NCI-H2081 treated with DMSO at 0.1 percent for 48 hours (cell line): ENCODE measurements at regions not wholly inside any gene's neighbourhood (a gene's known extent, or its start where the extent isn't known, plus 50 kb on each side); places are given as distances from the start of the nearest gene placed in this dataset.
A peak's percentile ranks its signal among the peaks of the same experiment; 100 is the strongest.

ENCODE experiments used
- DNase-seq: peaks from one replicate; lab custom pipeline; 2025; lab: John Stamatoyannopoulos, UW

DNA sequence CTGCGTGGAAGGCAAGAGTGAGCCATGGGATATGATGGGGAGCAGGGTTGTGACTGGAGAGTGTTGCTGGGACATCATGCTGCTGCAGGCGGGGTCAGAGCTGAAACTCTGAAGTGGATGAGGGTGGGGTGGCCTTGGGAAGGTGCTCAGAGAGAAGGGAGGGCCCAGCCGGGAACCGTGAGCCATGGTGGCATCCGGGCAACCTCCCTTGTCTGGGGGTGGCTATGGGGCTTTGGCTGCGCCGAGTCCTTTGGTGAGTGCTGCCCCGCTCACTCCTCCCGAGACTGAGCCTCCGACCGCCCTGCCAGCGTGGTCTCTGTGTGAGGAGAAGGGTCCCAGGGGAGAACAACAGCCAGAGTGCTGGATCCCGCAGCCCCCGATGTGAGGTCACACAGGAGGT, 632.0 kb downstream of the BRD1 start:
- DNase-seq: no peak

DNA sequence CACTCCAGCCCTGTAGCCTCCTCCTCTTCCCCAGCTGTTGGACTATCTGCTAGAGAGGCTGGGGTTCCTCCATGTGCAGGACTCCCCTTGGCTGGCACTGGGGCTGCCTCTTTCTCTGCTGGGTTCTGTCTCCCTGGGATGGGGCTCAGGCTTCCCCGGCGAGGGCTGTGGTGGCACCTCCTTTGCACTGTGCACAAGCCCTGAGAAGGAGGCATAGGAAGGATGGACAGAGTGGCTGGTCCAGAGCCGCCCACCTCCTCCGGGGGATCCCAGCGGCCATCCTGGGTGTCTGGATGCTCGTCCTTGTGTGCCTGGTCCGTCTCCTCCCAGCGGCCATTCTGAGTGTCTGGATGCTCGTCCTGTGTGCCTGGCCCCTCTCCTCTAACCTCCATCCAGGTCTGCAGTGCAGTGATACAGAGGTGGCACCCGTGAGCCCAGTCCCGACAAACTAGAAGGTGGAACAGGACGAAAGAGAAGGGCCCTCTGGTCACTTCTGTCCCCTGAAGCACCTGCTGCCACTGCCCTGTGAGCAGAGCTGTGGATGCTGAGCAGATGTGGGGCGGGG, 633.7 kb downstream of the BRD1 start:
- no peak for DNase-seq

DNA sequence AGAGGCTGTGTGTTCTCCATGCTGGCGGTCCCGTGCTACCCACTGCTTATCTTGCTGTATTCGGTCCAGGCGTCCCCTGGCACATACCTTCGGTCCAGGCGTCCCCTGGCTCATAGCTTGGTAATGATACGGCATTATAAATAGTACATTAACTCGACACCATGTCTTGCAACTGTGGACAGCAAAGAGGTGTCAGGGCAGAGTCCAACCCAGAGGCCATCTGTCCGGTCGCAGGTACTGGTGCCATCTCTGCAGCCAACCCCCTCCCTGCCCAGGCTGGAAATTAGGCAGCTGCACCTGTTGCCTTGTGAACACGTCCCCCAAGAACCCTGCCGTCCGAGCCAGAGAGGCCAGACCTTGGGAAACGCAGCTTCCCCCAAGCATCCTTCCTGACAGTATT, 634.3 kb downstream of the BRD1 start:
- no peak for DNase-seq

DNA sequence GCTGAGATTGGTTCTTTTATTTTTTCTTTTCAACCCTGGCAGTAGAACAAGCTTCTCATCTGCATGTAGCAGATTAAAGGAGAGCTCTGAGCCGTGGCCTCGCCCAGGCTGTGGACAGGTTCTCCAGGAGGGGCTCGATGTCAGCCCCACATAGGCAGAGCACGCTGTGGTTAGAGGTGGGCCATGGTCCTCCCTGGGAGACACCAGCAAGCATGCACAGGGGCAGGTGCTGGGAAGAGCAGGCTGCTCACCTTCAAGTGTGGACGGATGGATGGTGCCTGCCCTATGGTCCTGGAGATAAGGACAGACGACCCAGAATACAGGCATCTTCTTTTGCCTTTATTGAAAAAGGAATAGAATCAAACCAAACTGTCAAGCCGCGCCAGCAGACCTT, 634.8 kb downstream of the BRD1 start:
- DNase-seq: no peak

DNA sequence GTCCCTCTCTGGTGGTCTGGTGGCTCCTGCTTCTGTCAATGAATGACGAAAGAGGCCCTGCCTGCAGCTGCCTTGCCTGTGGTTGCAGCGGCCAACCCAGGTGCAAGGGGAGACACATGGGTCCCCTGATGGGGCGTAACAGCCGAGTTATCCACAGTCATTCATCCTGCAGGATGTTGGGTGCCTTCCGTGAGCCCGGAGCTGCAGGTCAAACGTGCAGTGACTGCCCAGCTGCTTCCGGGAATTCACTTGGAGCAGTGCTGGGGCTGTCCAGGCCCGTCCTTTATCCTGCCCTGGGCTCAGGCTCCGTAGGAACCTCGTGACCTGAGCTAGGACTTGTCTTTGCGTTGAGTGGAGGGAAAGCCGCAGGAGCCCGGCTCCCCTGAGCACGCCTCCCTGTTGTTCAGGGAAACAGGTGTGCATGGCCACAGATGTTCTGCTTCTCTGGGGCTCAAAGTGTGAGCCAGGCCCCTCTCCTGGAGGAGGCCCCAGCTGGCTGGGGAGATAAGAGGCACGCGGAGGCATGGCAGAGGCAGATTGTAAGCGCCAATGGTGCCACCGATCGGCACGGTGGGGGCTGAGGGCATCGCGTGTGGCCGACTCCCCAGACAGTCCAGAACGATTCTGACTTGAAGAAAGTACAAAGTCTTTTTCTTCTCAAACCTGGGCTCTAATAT, 635.4 kb downstream of the BRD1 start:
- DNase-seq: no peak

DNA sequence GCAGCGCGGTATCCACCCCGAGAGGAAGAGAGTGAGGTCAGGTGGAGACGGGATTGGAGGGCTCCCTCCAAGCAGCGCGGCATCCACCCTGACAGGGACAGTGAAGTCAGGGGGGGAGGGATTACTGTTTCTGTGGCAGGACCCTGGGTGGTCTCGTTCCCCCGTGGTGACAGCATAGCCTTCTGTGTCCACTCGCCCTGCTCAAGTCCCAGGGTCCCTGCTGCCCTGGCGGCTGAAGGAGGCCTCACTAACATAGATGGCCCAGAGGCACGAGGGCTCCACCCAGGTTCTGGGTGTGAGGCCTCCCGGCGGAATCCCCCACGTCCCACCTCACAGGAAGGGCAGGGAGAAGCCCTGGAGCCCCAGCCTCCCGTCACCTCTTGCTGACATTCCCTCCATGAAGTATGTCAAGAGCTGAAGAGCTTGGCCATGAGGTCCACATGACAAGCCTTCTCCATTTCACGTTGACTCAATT, 636.1 kb downstream of the BRD1 start:
- no peak for DNase-seq

DNA sequence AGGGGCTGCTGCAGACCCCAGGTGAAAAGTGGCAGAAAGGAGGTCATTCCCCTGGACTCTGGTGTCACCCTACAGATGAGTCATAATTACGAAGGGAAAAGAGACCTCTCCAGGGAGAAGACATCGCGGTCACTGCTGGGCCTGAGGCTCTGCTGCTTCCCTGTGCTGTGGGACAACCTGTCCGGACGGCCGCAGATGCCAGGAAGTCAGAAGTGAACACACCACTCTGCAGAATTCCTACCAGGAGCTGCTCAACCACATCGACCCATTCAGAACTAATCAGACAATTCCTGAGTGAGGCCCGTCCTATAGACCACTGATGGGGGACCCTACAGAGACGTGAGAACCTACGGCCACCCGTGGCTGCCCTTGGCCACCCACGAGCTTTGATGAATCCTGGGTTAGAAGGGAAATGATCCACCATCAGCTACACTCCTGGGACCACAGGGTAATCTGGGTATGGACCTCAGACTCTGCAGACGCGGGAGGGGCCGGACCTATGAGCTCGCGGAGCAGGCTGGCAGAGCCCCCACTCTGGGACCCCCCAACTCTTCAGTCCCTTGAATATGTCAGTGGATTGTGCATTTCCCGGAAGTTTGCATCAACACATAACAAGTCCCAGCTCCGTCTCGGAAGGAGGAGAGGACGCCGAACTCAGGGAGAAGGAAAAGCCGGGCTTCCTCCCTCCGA, 636.7 kb downstream of the BRD1 start:
- no peak for DNase-seq

DNA sequence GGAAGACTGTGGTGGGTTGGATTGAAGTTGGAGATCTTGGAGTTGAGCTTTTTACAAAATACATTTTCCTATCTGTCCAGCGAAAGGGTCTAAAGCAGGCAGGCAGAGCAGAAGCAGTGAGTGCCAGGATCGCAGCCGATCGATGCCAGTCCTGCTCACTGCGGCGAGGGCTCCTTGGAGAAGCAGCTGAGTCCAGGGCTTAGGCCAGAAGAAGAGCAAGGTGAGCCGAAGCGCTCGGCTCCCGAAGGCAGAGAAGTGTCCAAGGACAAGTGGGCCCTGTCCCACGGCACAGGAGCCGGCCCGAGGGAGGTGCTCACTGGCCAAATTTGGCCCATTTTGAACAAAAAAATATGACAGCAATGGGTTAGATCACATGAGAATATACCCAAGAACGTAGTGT, 637.8 kb downstream of the BRD1 start:
- no peak for DNase-seq

DNA sequence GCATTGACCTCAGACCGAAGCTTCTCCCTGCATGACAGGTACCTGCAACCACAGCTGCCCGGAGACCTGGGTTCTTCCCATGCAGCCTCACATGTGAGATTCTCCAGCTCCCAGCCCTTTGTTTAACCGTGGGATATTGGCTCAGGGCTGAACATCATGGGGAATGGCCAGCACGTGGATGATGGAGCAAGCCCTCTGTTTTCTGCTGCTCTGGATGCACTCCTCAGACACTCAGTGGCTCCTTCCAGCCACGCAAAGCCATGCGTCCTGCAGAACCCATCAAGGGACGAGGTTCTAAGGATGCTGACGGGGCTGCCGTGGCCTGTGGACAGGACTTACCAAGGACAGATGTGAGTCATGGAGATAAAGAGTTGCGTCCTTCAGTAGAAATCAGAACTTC, 639.1 kb downstream of the BRD1 start:
- DNase-seq: no peak

DNA sequence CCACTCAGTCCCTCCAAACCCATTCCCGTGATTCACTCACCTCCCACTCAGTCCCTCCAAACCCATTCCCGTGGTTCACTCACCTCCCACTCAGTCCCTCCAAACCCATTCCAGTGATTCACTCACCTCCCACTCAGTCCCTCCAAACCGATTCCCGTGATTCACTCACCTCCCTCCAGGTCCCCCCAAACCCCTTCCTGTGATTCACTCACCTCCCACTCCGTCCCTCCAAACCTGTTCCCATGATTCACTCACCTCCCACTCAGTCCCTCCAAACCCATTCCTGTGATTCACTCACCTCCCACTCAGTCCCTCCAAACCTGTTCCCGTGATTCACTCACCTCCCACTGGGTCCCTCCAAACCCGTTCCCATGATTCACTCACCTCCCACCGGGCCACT, 639.6 kb downstream of the BRD1 start:
- no peak for DNase-seq

DNA sequence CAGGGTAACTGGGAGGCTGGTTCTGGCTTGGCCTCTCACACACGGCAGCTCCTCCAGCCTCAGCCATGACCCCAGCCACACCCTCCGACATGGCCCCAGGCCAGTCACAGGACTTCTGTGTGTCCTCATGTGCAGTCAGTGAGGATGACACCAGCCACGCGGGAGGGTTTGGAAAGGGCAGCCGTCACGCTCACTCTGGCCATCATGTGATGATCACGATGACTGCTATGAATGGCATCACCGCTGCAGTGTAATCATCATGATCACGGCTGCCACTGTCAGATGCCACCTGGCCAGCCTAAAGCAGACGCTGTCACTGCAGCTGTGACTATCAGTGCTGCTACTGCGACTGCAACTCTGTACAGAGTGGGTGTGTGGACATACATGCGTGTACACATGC, 640.9 kb downstream of the BRD1 start:
- DNase-seq: no peak

DNA sequence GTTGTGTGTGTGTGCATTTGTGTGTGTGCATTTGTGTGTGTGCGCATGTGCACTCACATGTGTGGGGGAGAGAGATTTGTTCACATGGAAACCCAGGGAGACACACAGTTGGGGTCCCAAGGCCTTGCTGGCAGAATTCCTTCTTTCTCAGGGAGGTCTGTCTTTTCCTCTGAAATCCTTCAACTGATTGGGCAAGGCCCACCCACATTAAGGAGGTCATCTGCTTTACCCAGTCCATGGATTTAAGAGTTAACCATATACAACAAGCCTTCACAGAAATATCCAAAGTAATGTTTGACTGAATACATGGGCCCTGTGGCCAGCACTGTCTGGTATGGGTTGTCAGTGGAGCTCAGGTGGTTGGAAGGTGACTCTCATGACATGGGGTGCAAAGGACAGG, 641.4 kb downstream of the BRD1 start:
- DNase-seq: no peak

DNA sequence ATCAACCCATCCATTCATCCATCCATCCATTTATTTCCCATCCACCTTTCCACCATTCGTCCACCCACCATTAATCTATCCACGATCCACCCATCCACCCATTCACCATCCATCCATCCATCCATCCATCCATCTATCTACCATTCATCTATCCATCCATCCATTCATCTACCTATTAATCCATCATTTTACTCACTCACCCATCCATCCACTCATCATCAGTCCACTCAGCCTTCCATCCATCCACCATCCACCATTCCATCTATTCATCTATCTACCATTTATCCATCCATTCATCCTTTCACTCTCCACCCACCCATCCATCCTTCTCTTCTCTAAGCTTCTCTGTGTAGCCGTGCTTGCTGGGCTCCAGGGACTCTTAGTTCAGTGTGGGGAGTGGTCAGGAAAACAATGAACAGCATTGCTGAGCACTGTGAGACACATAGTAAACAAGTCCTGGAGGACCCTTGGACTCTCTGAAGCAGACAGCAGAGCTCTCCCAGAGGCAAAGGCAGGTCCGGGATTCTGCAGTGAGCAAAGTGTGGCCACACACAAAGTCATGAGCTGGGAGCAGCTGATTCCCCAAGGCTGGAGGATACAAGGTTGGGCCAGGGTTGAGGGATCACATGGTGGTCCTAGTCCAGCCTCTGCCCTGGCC, 642.2 kb downstream of the BRD1 start:
- DNase-seq: no peak

DNA sequence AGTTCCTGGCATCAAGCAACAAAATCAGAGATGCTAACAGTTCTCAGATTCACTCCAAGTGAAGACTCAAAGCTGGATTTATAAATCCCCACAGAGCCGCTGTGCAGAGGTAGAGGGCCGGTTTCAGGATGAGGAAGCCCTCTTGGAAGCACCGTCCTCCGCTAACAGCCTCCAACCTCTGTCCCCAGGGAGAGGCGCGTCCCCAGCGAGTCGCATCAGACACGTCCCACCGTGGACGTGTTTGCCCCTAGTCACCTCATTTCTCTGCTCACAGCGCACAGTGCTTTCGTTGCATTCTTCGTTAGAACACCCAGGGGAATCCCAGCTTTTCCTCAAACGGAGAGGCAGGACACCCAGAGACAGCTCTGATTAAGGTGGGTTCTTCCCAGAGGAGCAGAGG, 642.9 kb downstream of the BRD1 start:
- DNase-seq: no peak

DNA sequence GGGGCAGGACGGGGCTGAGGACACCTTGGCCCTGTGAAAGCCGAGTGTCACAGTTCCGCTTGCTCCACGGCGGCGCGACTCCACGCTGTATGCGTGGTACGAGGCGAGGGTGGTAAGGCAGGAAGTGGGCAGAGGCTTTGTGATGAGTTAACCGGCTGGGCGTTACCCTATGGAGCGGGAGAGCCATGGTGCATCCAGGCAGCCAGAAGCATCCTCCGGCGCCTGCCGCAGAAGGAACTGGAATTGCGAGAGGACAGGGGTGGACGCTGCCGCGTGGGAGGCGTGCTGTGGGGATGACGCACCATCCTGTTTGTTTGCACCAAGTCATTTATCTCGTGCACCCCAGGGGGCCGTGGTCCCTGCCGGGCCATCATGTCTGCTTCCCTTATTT, 643.9 kb downstream of the BRD1 start:
- no peak for DNase-seq

DNA sequence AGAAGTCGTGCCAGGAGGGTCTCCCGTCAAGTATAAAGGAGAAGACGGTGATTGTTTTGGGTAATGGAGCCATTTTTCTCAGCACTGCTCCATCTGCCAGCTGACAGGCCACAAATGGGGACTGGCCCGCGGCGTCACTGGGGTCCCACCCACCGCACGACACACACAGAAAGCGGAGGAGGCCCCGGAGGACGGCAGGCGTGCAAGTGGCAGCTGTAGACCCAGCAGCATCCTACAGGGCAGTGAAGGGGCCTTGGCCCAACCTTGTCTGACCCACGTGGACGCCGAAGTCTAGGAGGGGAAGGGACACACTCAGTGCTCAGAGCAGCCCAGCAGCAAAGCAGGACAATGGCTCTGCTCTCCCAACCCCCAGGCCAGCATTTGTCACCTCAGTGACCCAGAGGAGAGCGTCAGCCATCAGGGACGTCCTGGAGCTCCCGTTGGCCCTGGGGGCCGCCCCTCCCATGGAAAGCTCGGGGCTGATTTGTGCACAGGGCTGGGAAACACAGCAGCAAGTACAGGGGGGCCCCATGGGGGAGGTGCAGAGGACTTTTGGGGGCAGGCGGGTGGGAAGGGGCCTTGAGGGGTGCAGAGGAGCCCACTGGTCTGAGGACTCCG, 644.4 kb downstream of the BRD1 start:
- no peak for DNase-seq

DNA sequence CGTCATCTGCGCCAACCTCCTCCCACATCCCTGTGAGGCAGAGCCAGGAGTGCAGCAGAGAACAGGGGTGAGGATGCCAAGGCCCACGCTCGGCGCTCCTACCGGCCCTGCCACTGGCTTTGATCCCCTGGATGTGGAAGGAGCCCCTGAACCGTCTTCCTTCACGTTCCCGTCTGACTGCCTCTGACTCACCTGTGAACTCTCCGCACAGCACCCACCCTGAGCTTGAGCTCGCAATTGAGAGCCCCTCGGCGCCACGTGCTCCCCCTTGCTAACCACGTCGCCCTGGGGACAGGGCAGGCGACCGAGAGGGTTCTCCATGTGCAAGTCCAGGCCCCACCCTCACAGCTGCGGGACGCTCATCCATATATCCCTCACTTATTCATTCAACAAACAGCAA, 645.3 kb downstream of the BRD1 start:
- DNase-seq: no peak

DNA sequence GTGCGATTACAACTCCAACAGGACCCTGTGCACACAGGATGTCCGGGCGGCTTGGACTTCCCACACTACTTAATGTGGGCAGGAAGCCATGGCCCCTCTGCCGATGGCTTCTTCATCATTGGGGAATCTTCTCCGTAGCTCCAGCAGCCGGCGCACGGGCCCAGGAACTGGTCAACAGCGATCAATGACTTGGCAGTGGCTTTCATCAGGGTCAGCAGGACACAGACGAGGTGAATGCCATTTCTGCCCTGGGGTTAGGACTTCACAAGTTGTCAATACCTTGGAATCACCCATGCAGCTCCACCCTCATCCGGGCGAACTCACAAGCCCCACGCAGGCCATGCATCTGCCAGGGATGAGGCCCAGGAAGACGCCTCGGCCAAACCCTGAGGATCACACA, 645.7 kb downstream of the BRD1 start:
- DNase-seq: no peak

DNA sequence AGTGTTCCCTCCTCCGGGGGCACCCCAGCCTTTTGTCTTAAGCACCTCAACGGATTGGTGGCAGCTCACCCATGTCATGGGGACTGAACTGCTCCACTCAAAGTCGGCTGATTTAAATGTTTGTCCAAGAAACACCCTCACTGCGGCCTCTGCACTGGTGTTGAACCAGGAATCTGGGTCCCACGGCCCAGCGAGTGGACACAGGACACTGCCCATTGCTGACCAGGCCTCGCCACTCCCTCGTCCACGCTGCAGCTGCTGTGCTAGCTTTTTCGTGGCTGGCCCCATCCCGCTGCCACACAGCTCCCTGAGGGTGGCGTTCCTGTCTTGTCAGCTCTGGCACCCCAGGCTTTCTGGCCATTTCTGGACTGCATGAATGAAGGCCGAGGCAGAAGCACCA, 646.2 kb downstream of the BRD1 start:
- DNase-seq: no peak

DNA sequence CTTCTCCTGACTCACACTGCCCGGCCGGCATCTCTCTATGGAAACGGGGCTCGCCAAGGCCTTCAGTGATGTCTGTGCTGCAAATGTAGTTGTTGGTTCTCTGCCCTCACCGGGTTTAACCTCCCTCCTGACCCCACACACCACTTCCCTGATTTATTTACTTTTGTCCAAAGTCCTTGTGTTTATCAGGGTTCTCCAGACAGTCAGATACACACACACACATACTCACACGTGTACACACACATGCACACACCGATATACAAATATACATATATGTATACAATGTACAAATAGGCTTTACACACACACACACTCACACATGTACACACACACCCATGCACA, 647.0 kb downstream of the BRD1 start:
- no peak for DNase-seq

DNA sequence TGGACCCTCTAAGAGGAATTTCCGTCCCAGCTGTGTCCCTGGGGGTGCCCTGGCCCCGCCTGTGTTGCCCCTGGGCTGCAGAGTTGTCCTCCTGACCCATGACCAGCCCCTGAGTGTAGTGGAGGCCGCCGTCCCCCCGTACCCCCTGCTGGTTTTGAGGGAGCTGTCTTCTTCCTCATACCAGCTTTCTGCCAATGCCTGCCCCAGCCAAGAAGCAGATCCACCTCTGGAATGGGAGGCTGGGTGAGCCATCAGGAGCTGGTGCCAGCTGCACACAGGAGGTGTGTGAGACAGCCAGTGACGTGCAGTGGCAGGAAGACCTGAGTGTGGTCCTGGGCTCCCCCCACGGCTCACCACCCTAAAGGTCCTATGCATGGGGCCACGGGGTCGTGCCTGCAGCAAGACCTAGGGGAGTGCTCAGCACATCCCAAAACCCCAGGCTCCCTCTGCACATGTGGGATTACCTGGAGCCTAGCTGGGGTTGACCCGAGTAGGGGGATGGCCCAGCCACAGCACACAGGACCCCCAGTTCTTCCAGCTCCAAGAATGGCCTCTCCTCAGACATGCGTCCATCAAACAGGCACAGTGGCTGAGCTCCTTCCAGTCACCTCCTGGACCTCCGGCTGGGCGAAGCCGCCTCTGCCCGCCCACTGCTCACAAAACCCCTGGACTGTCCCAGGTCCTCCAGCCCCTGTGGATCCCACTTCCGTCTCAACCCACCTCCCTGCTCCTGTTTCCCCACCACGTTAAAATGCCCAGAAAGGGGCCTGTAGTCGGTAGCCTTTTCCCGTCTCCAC, 647.6 kb downstream of the BRD1 start:
- no peak for DNase-seq

DNA sequence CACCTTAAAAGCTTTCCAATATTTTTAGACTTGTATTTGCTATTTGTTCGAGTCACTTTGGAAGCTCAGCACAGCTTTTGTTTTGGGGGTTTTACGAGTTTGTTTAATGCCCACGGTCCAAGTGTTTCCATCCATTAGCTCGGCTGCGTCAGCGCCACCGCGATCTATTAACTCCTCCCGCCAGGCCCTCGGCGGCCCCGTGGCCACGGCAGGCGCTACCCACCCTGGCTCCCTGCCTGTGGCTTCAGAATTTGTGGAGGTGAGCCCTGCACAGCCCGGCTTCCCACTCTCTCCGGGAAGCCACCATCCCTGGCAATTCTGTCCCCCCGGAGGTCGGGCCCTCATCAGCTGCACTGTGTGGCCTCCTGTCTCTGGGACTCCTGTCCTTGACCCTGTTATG, 648.5 kb downstream of the BRD1 start:
- DNase-seq: peak; percentile 9
